GM10266 (cell line): ENCODE measurements at regions not wholly inside any gene's neighbourhood (a gene's known extent, or its start where the extent isn't known, plus 50 kb on each side); places are given as distances from the start of the nearest gene placed in this dataset.

Experiments used
- DNase-seq: peaks from one replicate; pipeline ENCODE4 v3.0.0; 2012; ENCODE audit errors: extremely low spot score
- CTCF ChIP-seq: IDR thresholded peaks from 2 replicates; pipeline ENCODE4 v1.5.1; 2012; ENCODE audit warnings: mild to moderate bottlenecking, low read depth; ENCODE audit not compliant: control insufficient read depth, insufficient read depth; ENCODE audit errors: missing control alignments

GRCh38 chr5:164627021-164627420, 1121.6 kb downstream of the MAT2B start:
- TF ChIP-seq CTCF, result no peak
- no peak for DNase-seq

- TF ChIP-seq CTCF, result no peak
- DNase-seq, result no peak
Observed at GRCh38 chr5:164636456-164636855, 1131.0 kb downstream of the MAT2B start.

- no peak for TF ChIP-seq CTCF
Observed at GRCh38 chr5:164637931-164638521, 1132.6 kb downstream of the MAT2B start.

GRCh38 chr5:164649266-164649665, 1143.8 kb downstream of the MAT2B start:
- DNase-seq, result no peak
- no peak for TF ChIP-seq CTCF

More at GRCh38 chr5:164637931-164638521, 1132.6 kb downstream of the MAT2B start:
- no peak for DNase-seq

- DNase-seq, result no peak
- TF ChIP-seq CTCF, result no peak
Observed at GRCh38 chr5:164650427-164650826, 1145.0 kb downstream of the MAT2B start.

- no peak for DNase-seq
- TF ChIP-seq CTCF, result no peak
Observed at GRCh38 chr5:164651546-164652275, 1146.3 kb downstream of the MAT2B start.

- TF ChIP-seq CTCF, result no peak
- no peak for DNase-seq
Observed at GRCh38 chr5:164652276-164652660, 1146.8 kb downstream of the MAT2B start.
